ENCODE measurements at regions not wholly inside any gene's neighbourhood (a gene's known extent, or its start where the extent isn't known, plus 50 kb on each side); places are given as distances from the start of the nearest gene placed in this dataset.

DNA sequence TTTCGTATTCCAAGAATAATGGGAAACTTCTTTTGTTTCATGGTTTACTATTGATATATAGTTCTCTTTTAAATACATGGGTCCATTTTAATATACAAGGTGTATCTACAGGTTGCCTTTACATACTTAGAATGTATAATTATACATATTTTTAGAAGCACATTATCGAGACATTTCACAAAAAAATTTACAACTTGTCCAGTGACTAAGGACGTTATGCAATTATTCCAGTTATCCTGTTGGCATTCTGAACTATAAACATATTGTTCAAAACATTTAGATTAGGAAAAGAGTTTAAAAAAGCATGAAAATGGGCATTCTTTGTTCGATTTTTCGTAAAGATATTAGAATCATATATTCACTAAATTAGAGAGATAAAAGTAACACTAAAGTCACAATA is 344.6 kb upstream of the TMEFF2 start:
- TF ChIP-seq SRF (IDR thresholded peaks at IDR 0.05; ENCODE audit: low read depth): no peak
- TF ChIP-seq CTCF (IDR thresholded peaks at IDR 0.05 in 2 of 3, conservative IDR thresholded peaks at IDR 0.05 in 1 of 3; ENCODE audit: borderline replicate concordance in 1 of 3, insufficient read depth in 1 of 3, low read depth in 2 of 3, low read length in 2 of 3): no peak
- TF ChIP-seq ZNF274 (IDR thresholded peaks at IDR 0.05; ENCODE audit: low read depth, low read length): no peak
- TF ChIP-seq, protein P1, sequence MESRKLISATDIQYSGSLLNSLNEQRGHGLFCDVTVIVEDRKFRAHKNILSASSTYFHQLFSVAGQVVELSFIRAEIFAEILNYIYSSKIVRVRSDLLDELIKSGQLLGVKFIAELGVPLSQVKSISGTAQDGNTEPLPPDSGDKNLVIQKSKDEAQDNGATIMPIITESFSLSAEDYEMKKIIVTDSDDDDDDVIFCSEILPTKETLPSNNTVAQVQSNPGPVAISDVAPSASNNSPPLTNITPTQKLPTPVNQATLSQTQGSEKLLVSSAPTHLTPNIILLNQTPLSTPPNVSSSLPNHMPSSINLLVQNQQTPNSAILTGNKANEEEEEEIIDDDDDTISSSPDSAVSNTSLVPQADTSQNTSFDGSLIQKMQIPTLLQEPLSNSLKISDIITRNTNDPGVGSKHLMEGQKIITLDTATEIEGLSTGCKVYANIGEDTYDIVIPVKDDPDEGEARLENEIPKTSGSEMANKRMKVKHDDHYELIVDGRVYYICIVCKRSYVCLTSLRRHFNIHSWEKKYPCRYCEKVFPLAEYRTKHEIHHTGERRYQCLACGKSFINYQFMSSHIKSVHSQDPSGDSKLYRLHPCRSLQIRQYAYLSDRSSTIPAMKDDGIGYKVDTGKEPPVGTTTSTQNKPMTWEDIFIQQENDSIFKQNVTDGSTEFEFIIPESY (IDR thresholded peaks at IDR 0.05; ENCODE audit: extremely low read depth, insufficient replicate concordance, low read length): no peak
- TF ChIP-seq EZH2phosphoT487 (IDR thresholded peaks at IDR 0.05; ENCODE audit: borderline replicate concordance): no peak
- TF ChIP-seq CEBPB (IDR thresholded peaks at IDR 0.05; ENCODE audit: low read depth): no peak
- TF ChIP-seq, protein P2, sequence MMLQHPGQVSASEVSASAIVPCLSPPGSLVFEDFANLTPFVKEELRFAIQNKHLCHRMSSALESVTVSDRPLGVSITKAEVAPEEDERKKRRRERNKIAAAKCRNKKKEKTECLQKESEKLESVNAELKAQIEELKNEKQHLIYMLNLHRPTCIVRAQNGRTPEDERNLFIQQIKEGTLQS (IDR thresholded peaks at IDR 0.05): no peak
- TF ChIP-seq POLR2A (IDR thresholded peaks at IDR 0.05; ENCODE audit: borderline replicate concordance, extremely low read depth, insufficient read depth, insufficient read length): no peak
- TF ChIP-seq POLR2AphosphoS5 (IDR thresholded peaks at IDR 0.05; ENCODE audit: low read depth, low read length): no peak
- no peak for TF ChIP-seq SIN3A (IDR thresholded peaks at IDR 0.05; ENCODE audit: low read depth)
- no peak for TF ChIP-seq FOSL1 (IDR thresholded peaks at IDR 0.05; ENCODE audit: low read depth)

All from HCT116 (cell line).